OCI-LY1 (cell line): ENCODE measurements at regions not wholly inside any gene's neighbourhood (a gene's known extent, or its start where the extent isn't known, plus 50 kb on each side); places are given as distances from the start of the nearest gene placed in this dataset.

Source experiments
- EZH2 ChIP-seq: fragments of 200-600 bp; sonication (generic), shearing (Covaris generic); IDR thresholded peaks from 2 replicates; pipeline ENCODE4 v1.8.0; 2017; ENCODE audit warnings: borderline replicate concordance, mixed run types, mild to moderate bottlenecking, antibody characterized with exemption, low read length, moderate library complexity, mixed read lengths
- TF ChIP-seq, protein P1 (sequence below): fragments of 200-600 bp; sonication (generic), shearing (Covaris generic); IDR thresholded peaks from 2 replicates; pipeline ENCODE4 v1.5.1; 2017; ENCODE audit warnings: mild to moderate bottlenecking, antibody characterized with exemption, low read length, moderate library complexity, mixed read lengths

DNA sequence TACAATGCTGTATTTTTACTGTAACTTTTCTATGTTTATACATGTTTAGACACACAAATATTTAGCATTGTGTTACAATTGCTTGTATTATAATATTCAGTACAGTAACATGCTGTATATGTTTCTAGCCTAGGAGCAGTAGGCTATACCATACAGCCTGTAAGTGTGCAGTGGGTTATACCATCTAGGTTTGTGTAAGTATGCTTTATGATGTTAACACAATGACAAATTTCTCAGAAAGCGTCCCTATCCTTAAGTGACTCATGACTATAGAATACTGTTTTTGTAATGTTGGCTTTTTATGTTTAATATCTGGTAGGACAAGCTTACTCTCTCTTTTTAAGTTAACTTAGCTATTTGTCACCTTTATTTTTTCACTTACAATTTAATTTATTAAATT is 127.5 kb upstream of the THRB start:
- no peak for TF ChIP-seq EZH2
- TF ChIP-seq, protein P1, sequence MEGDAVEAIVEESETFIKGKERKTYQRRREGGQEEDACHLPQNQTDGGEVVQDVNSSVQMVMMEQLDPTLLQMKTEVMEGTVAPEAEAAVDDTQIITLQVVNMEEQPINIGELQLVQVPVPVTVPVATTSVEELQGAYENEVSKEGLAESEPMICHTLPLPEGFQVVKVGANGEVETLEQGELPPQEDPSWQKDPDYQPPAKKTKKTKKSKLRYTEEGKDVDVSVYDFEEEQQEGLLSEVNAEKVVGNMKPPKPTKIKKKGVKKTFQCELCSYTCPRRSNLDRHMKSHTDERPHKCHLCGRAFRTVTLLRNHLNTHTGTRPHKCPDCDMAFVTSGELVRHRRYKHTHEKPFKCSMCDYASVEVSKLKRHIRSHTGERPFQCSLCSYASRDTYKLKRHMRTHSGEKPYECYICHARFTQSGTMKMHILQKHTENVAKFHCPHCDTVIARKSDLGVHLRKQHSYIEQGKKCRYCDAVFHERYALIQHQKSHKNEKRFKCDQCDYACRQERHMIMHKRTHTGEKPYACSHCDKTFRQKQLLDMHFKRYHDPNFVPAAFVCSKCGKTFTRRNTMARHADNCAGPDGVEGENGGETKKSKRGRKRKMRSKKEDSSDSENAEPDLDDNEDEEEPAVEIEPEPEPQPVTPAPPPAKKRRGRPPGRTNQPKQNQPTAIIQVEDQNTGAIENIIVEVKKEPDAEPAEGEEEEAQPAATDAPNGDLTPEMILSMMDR, result no peak
